GM12891 (cell line): ENCODE measurements at regions not wholly inside any gene's neighbourhood (a gene's known extent, or its start where the extent isn't known, plus 50 kb on each side); places are given as distances from the start of the nearest gene placed in this dataset.

ENCODE experiments used
- POLR2A ChIP-seq: IDR thresholded peaks from 2 replicates; pipeline ENCODE4 v1.6.1; 2011; ENCODE audit warnings: low read depth, low read length, control low read depth
- POLR2AphosphoS5 ChIP-seq: IDR thresholded peaks from 2 replicates; pipeline ENCODE4 v1.6.1; 2011; ENCODE audit warnings: low read depth, low read length, control low read depth
- POU2F2 ChIP-seq: IDR thresholded peaks from 2 replicates; pipeline ENCODE4 v1.6.1; 2011; ENCODE audit warnings: low read depth, mild to moderate bottlenecking, control low read depth, low read length, moderate library complexity
- TAF1 ChIP-seq: IDR thresholded peaks from 2 replicates; pipeline ENCODE4 v1.6.1; 2011; ENCODE audit warnings: low read depth, low read length, control low read depth

GRCh38 chr7:36795451-36796021, 71.2 kb upstream of the AOAH start:
- TF ChIP-seq POLR2A (no peak), POU2F2 (no peak), POLR2AphosphoS5 (no peak), TAF1 (no peak)
